HEK293 (cell line): ENCODE measurements at regions not wholly inside any gene's neighbourhood (a gene's known extent, or its start where the extent isn't known, plus 50 kb on each side); places are given as distances from the start of the nearest gene placed in this dataset.
"Not testable (repeated sequence)": the region's sequence is repeated elsewhere in the genome, so short reads cannot be mapped to it uniquely, and the experiment has no call there.

Experiments
- CTCF ChIA-PET: fragments of 350-600 bp; formaldehyde crosslinking; extraction: SDS; loops from one replicate; lab custom pipeline; 2021; ENCODE audit warnings: antibody characterized with exemption; lab: Yijun Ruan, JAX
- POLR2A ChIA-PET: fragments of 300-600 bp; formaldehyde crosslinking; extraction: SDS; loops from one replicate; lab custom pipeline; 2020; ENCODE audit warnings: antibody characterized with exemption, inconsistent platforms; lab: Yijun Ruan, JAX
- H3K27ac ChIP-seq: fragments of 200-500 bp; sonication (Bioruptor generic); 2 replicates; pipeline ENCODE4 v1.5.1; 2014; ENCODE audit warnings: low read depth, low read length, control low read depth, inconsistent platforms; ENCODE audit errors: extremely low read depth
- H3K36me3 ChIP-seq, 2 experiments: fragments of 200-500 bp in 1 of 2; sonication (Bioruptor generic) in 1 of 2; 1 replicate in 1 of 2; 2 replicates in 1 of 2; pipeline ENCODE4 v1.5.1; 2014 to 2017; ENCODE audit warnings: inconsistent platforms in 2 of 2, low read length in 2 of 2; ENCODE audit not compliant: control insufficient read depth in 2 of 2, insufficient read depth in 1 of 2
- H3K4me1 ChIP-seq: fragments of 200-500 bp; sonication (Bioruptor generic); 2 replicates; pipeline ENCODE4 v1.5.1; 2014; ENCODE audit warnings: mild to moderate bottlenecking, low read length, inconsistent platforms; ENCODE audit not compliant: control insufficient read depth, insufficient read depth
- H3K4me3 ChIP-seq: 2 replicates; pipeline ENCODE4 v1.5.1; 2011; ENCODE audit warnings: low read depth, mild to moderate bottlenecking, control low read depth, low read length, moderate library complexity
- H3K9me3 ChIP-seq: fragments of 200-500 bp; sonication (Bioruptor generic); 2 replicates; pipeline ENCODE4 v1.5.1; 2014; ENCODE audit warnings: low read depth, low read length, inconsistent platforms; ENCODE audit not compliant: control insufficient read depth, insufficient read depth
- BCL11A ChIP-seq: fragments of 450-650 bp; formaldehyde crosslinking; IDR thresholded peaks from 2 replicates; pipeline ENCODE4 v1.5.1; 2016; ENCODE audit warnings: low read depth, missing biosample characterization, missing genetic modification characterization
- FEZF1 ChIP-seq: fragments of 450-650 bp; formaldehyde crosslinking; IDR thresholded peaks from 2 replicates; pipeline ENCODE4 v1.5.1; 2016; ENCODE audit warnings: missing biosample characterization, missing genetic modification characterization
- GLI2 ChIP-seq: fragments of 450-650 bp; formaldehyde crosslinking; IDR thresholded peaks from 2 replicates; pipeline ENCODE4; 2017; ENCODE audit warnings: missing biosample characterization, missing genetic modification characterization, low read depth, borderline replicate concordance
- GLIS1 ChIP-seq: fragments of 450-650 bp; formaldehyde crosslinking; IDR thresholded peaks from 2 replicates; pipeline ENCODE4 v1.5.1; 2016; ENCODE audit warnings: missing biosample characterization, missing genetic modification characterization
- SP3 ChIP-seq: fragments of 450-650 bp; formaldehyde crosslinking; IDR thresholded peaks from 2 replicates; pipeline ENCODE4 v1.5.1; 2016; ENCODE audit warnings: missing biosample characterization, missing genetic modification characterization
- YY1 ChIP-seq: fragments of 450-650 bp; formaldehyde crosslinking; IDR thresholded peaks from 2 replicates; pipeline ENCODE4 v1.5.1; 2018; ENCODE audit warnings: missing biosample characterization, missing genetic modification characterization
- ZBTB11 ChIP-seq: fragments of 450-650 bp; formaldehyde crosslinking; conservative IDR thresholded peaks from 2 replicates; pipeline ENCODE4 v1.5.1; 2016; ENCODE audit warnings: low read depth, missing biosample characterization, missing genetic modification characterization
- ZNF132 ChIP-seq: fragments of 450-650 bp; formaldehyde crosslinking; IDR thresholded peaks from 2 replicates; pipeline ENCODE4 v1.5.1; 2017; ENCODE audit warnings: missing biosample characterization, missing genetic modification characterization, borderline replicate concordance
- ZNF140 ChIP-seq: fragments of 450-650 bp; formaldehyde crosslinking; IDR thresholded peaks from 2 replicates; pipeline ENCODE4 v1.5.1; 2016; ENCODE audit warnings: missing biosample characterization, missing genetic modification characterization
- ZNF24 ChIP-seq: fragments of 450-650 bp; formaldehyde crosslinking; IDR thresholded peaks from 2 replicates; pipeline ENCODE4 v1.5.1; 2016; ENCODE audit warnings: missing biosample characterization, missing genetic modification characterization
- ZNF433 ChIP-seq: fragments of 450-650 bp; formaldehyde crosslinking; IDR thresholded peaks from 2 replicates; pipeline ENCODE4 v1.5.1; 2016; ENCODE audit warnings: missing biosample characterization, missing genetic modification characterization, low read depth
- ZNF48 ChIP-seq: fragments of 450-650 bp; formaldehyde crosslinking; IDR thresholded peaks from 2 replicates; pipeline ENCODE4 v1.5.1; 2016; ENCODE audit warnings: missing biosample characterization, missing genetic modification characterization
- ZNF560 ChIP-seq: fragments of 450-650 bp; formaldehyde crosslinking; IDR thresholded peaks from 2 replicates; pipeline ENCODE4 v1.5.1; 2017; ENCODE audit warnings: missing biosample characterization, missing genetic modification characterization, borderline replicate concordance
- ZNF645 ChIP-seq: fragments of 450-650 bp; formaldehyde crosslinking; IDR thresholded peaks from 2 replicates; pipeline ENCODE4; 2016; ENCODE audit warnings: missing biosample characterization, missing genetic modification characterization
- ZNF843 ChIP-seq: fragments of 450-650 bp; formaldehyde crosslinking; IDR thresholded peaks from 2 replicates; pipeline ENCODE4 v1.5.1; 2016; ENCODE audit warnings: missing biosample characterization, missing genetic modification characterization
- ZXDB ChIP-seq: fragments of 450-650 bp; formaldehyde crosslinking; IDR thresholded peaks from 2 replicates; pipeline ENCODE4 v1.5.1; 2016; ENCODE audit warnings: missing biosample characterization, missing genetic modification characterization
- TF ChIP-seq, protein P1 (sequence below): fragments of 450-650 bp; formaldehyde crosslinking; IDR thresholded peaks from 2 replicates; pipeline ENCODE4 v1.5.1; 2016; ENCODE audit warnings: missing biosample characterization, missing genetic modification characterization, borderline replicate concordance

DNA sequence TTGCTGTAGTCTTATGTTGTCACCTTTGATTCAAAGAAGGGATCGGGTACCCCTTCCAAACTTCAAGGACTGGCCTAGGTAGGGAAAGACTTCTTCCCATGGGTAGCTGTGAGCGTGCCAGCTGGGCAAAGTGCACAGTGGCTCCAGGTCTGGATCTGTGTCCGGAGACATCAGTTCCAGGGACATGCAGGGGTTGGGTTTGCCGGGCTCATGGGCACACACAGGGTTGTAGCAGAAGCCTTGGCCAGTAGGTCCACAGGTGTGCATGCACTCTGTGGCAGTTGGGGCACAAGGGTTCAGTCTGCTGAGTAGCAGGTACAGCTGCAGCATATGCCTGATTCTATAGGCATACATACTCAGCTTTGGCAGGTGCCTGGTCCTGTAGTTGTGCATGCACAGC, 111.2 kb downstream of the EFHB start (continued):
- no peak for TF ChIP-seq ZXDB
- TF ChIP-seq ZNF645 (tag by site-specific recombination): no peak
- no peak for TF ChIP-seq ZNF140
- no peak for TF ChIP-seq BCL11A (tag by site-specific recombination)
- no peak for TF ChIP-seq ZNF132 (tag by site-specific recombination)
- no peak for TF ChIP-seq ZNF560 (tag by site-specific recombination)
- TF ChIP-seq ZNF48: no peak
- no peak for TF ChIP-seq ZNF433
- TF ChIP-seq SP3 (tag by site-specific recombination): no peak

DNA sequence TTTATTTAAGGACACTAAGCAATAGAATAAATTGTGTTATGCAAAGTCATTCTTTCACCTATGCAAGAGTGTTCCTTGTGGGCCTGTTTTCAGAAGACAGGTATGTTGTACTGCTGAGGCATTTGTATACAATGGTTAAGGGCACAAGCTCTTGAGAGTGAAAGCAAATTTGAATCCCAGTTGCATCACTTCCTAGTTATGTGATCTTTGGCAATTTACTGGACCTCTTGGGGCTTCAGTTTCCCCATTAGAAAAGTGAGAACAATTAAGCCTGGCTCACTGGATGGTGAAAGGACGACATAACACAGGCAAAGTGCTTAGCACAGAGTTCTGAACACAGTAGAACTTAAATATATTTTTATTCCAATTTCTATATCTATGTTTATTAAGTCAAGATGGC, 117.4 kb downstream of the EFHB start:
- Histone ChIP-seq H3K9me3 (no peaks in the 10 kb centered on the region), H3K36me3 (no peaks in the 10 kb centered on the region), H3K27ac (no peak overlapping the region), H3K4me3 (no peak overlapping the region), H3K4me1 (no peaks in the 10 kb centered on the region)
- TF ChIP-seq GLIS1 (tag by site-specific recombination): peak; percentile 19; the same call in 1 of the 2 replicates
- no peak for TF ChIP-seq YY1 (tag by site-specific recombination)
- CTCF ChIA-PET: no interaction called here
- POLR2A ChIA-PET: no interaction called here

GRCh38 chr3:19815805-19816204, 118.2 kb downstream of the EFHB start:
- Histone ChIP-seq H3K4me1 (no peaks in the 10 kb centered on the region), H3K36me3 (no peaks in the 10 kb centered on the region), H3K4me3 (no peak overlapping the region), H3K9me3 (no peaks in the 10 kb centered on the region), H3K27ac (no peak overlapping the region)
- ChIA-PET CTCF (no interaction called here), POLR2A (no interaction called here)
- TF ChIP-seq, protein P1, sequence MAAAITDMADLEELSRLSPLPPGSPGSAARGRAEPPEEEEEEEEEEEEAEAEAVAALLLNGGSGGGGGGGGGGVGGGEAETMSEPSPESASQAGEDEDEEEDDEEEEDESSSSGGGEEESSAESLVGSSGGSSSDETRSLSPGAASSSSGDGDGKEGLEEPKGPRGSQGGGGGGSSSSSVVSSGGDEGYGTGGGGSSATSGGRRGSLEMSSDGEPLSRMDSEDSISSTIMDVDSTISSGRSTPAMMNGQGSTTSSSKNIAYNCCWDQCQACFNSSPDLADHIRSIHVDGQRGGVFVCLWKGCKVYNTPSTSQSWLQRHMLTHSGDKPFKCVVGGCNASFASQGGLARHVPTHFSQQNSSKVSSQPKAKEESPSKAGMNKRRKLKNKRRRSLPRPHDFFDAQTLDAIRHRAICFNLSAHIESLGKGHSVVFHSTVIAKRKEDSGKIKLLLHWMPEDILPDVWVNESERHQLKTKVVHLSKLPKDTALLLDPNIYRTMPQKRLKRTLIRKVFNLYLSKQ (tag by site-specific recombination): no peak
- TF ChIP-seq ZNF132 (tag by site-specific recombination) (no peak), ZNF24 (tag by site-specific recombination) (no peak), ZBTB11 (tag by site-specific recombination) (no peak), ZNF140 (no peak), GLI2 (no peak), FEZF1 (tag by site-specific recombination) (peak; percentile 73), ZNF843 (tag by site-specific recombination) (0 out of 2 replicates have a peak, but pooled peaks have one; percentile 44)

GRCh38 chr3:19813743-19814142, 120.3 kb downstream of the EFHB start:
- H3K36me3 ChIP-seq, H3K4me3 ChIP-seq, H3K27ac ChIP-seq, H3K9me3 ChIP-seq, POLR2A ChIA-PET, CTCF ChIA-PET, H3K4me1 ChIP-seq: not testable (repeated sequence)
